ENCODE measurements at regions not wholly inside any gene's neighbourhood (a gene's known extent, or its start where the extent isn't known, plus 50 kb on each side); places are given as distances from the start of the nearest gene placed in this dataset.

GRCh38 chr10:69716711-69717560 is 84.8 kb upstream of the COL13A1 start:
- no peak for DNase-seq

GRCh38 chr10:69718951-69719350 is 82.8 kb upstream of the COL13A1 start:
- DNase-seq: no peak

GRCh38 chr10:69721690-69722310 is 79.9 kb upstream of the COL13A1 start:
- DNase-seq: no peak

GRCh38 chr10:69723653-69724052 is 78.1 kb upstream of the COL13A1 start:
- DNase-seq: no peak

- no peak for DNase-seq
Measured at GRCh38 chr10:69726850-69727249, 74.9 kb upstream of the COL13A1 start.

- no peak for DNase-seq
Measured at GRCh38 chr10:69728335-69728870, 73.3 kb upstream of the COL13A1 start.

- no peak for DNase-seq
Measured at GRCh38 chr10:69729326-69730048, 72.2 kb upstream of the COL13A1 start.

- no peak for DNase-seq
Measured at GRCh38 chr10:69730251-69731156, 71.2 kb upstream of the COL13A1 start.

- DNase-seq: no peak
Measured at GRCh38 chr10:69731184-69731583, 70.5 kb upstream of the COL13A1 start.

GRCh38 chr10:69731698-69732097 is 70.0 kb upstream of the COL13A1 start:
- no peak for DNase-seq

GRCh38 chr10:69732147-69732825 is 69.4 kb upstream of the COL13A1 start:
- DNase-seq: no peak

GRCh38 chr10:69732826-69733150 is 68.9 kb upstream of the COL13A1 start:
- no peak for DNase-seq

GRCh38 chr10:69733791-69734261 is 67.9 kb upstream of the COL13A1 start:
- DNase-seq: no peak

GRCh38 chr10:69734416-69734796 is 67.3 kb upstream of the COL13A1 start:
- DNase-seq: no peak

GRCh38 chr10:69734797-69735468 is 66.8 kb upstream of the COL13A1 start:
- DNase-seq: peak; percentile 73

GRCh38 chr10:69736886-69737641 is 64.6 kb upstream of the COL13A1 start:
- no peak for DNase-seq

- DNase-seq: no peak
Measured at GRCh38 chr10:69738071-69738470, 63.6 kb upstream of the COL13A1 start.

- no peak for DNase-seq
Measured at GRCh38 chr10:69738858-69739435, 62.8 kb upstream of the COL13A1 start.

- DNase-seq: no peak
Measured at GRCh38 chr10:69739634-69740033, 62.1 kb upstream of the COL13A1 start.

GRCh38 chr10:69740126-69740525 is 61.6 kb upstream of the COL13A1 start:
- no peak for DNase-seq
